Activated CD4-positive, alpha-beta T cell treated with anti-CD3 and anti-CD28 coated beads for 36 hours (primary cell): ENCODE measurements at regions not wholly inside any gene's neighbourhood (a gene's known extent, or its start where the extent isn't known, plus 50 kb on each side); places are given as distances from the start of the nearest gene placed in this dataset.
"Not testable (repeated sequence)": the region's sequence is repeated elsewhere in the genome, so short reads cannot be mapped to it uniquely, and the experiment has no call there.

ENCODE experiments used
- ATAC-seq: fragments of 200-7000 bp; cut with Tn5 transposase; one replicate; pipeline ENCODE4 v1.10.0; 2021; ENCODE audit warnings: mild to moderate bottlenecking, moderate library complexity
- CTCF ChIA-PET: fragments of 350-600 bp; sonication (Branson Sonifier 250); formaldehyde crosslinking; loops from one replicate; lab custom pipeline; 2021; ENCODE audit warnings: antibody characterized with exemption; lab: Charles Lee
- POLR2A ChIA-PET: fragments of 350-600 bp; sonication (Branson Sonifier 250); formaldehyde crosslinking; loops from one replicate; lab custom pipeline; 2021; ENCODE audit warnings: antibody characterized with exemption, inconsistent platforms; lab: Charles Lee
- DNase-seq: peaks from one replicate; pipeline ENCODE4 v3.0.0-alpha.2; 2020
- H3K27ac Mint-ChIP-seq: one replicate; pipeline ENCODE4 v1.8.0; 2021; ENCODE audit warnings: mixed read lengths
- H3K27me3 Mint-ChIP-seq: one replicate; pipeline ENCODE4 v1.8.0; 2021; ENCODE audit warnings: mixed read lengths
- H3K36me3 Mint-ChIP-seq: one replicate; pipeline ENCODE4 v1.8.0; 2021; ENCODE audit warnings: low read depth, mixed read lengths
- H3K4me1 Mint-ChIP-seq: one replicate; pipeline ENCODE4 v1.8.0; 2021; ENCODE audit warnings: mixed read lengths
- H3K4me3 Mint-ChIP-seq: one replicate; pipeline ENCODE4 v1.8.0; 2021; ENCODE audit warnings: mild to moderate bottlenecking, moderate library complexity, mixed read lengths
- H3K9me3 Mint-ChIP-seq: one replicate; pipeline ENCODE4 v1.8.0; 2021; ENCODE audit warnings: low read depth, mixed read lengths
- intact Hi-C, 2 experiments: fragments of 100-400 bp; cut with DNase I in 1 of 2; cut with micrococcal nuclease in 1 of 2; formaldehyde crosslinking; loops; one replicate each; pipeline versions ENCODE4 v1.14.2 to v1.15.1; 2022 to 2024; cut with DNase I, micrococcal nuclease

- ATAC-seq (peak; percentile 53), DNase-seq (no peak)
- Mint-ChIP-seq H3K27ac (no peak overlapping the region), H3K9me3 (no peaks in the 10 kb centered on the region), H3K4me1 (no peaks in the 10 kb centered on the region), H3K4me3 (no peak overlapping the region), H3K27me3 (peaks cover 2% of the 10 kb centered on the region), H3K36me3 (no peaks in the 10 kb centered on the region)
- ChIA-PET POLR2A (no interaction called here), CTCF (interaction anchor here (0.6 to 2.2 kb wide), 32 partner anchors 9 to 742 kb away, joined by 3 to 21 read pairs (median 4); no protein-coding TSS in a partner anchor)
- intact Hi-C loops: loop anchor here (1.0 to 5.0 kb wide), 3 partner anchors 204 to 680 kb away; no protein-coding TSS in a partner anchor
Measured at GRCh38 chr2:224650815-224651439, 65.2 kb downstream of the CCDC195 start.

GRCh38 chr2:224647684-224648083 lies 62.5 kb upstream of the CUL3 start:
- ChIA-PET CTCF (interaction anchor here (0.7 to 1.9 kb wide), 11 partner anchors 8 to 1012 kb away, joined by 3 to 6 read pairs (median 4); no protein-coding TSS in a partner anchor), POLR2A (interaction anchor here (0.7 kb wide), 1 partner anchor 82 kb away, joined by 3 read pairs; no protein-coding TSS in a partner anchor)
- H3K4me1 Mint-ChIP-seq, H3K27me3 Mint-ChIP-seq, H3K36me3 Mint-ChIP-seq, H3K27ac Mint-ChIP-seq, H3K9me3 Mint-ChIP-seq, ATAC-seq, H3K4me3 Mint-ChIP-seq, DNase-seq: not testable (repeated sequence)
- intact Hi-C loops: loop anchor here in 1 of 2 experiments (2.0 kb wide), 1 partner anchor 1013 kb away; no protein-coding TSS in a partner anchor

GRCh38 chr2:224646242-224646846 lies 61.2 kb upstream of the CUL3 start:
- POLR2A ChIA-PET: interaction anchor here (0.6 kb wide), 1 partner anchor 426 kb away, joined by 4 read pairs; no protein-coding TSS in a partner anchor
- ATAC-seq (peak; percentile 72), DNase-seq (peak; percentile 30)
- Mint-ChIP-seq H3K27ac (no peak overlapping the region), H3K36me3 (no peaks in the 10 kb centered on the region), H3K4me1 (no peaks in the 10 kb centered on the region), H3K4me3 (no peak overlapping the region), H3K27me3 (no peaks in the 10 kb centered on the region), H3K9me3 (no peaks in the 10 kb centered on the region)
- intact Hi-C loops: loop anchor here in 1 of 2 experiments (1.0 kb wide), 1 partner anchor 289 kb away; no protein-coding TSS in a partner anchor
- CTCF ChIA-PET: interaction anchor here (0.5 to 1.9 kb wide), 15 partner anchors 16 to 1013 kb away, joined by 3 to 6 read pairs (median 3); no protein-coding TSS in a partner anchor

DNA sequence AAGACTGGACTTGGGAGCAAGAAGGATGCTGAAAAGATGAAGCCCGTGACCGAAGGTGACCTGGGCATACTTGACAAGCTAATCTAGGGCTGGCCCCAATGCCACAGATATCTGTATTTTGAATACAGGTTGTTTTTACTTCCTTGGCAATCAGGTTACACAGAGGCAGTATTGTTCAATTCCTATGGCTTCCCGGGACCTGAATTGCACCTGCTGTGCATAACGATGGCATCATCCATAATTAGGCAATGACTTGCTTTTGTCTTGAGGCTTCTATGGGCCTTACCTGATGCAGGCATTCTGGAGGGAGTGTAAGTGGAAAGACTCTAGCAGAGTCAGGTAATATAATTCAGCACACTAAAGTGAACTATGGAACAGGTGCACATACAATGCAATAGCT lies 60.6 kb upstream of the CUL3 start:
- Mint-ChIP-seq H3K4me3 (no peak overlapping the region), H3K27me3 (no peaks in the 10 kb centered on the region), H3K27ac (no peak overlapping the region), H3K4me1 (no peaks in the 10 kb centered on the region), H3K36me3 (no peaks in the 10 kb centered on the region), H3K9me3 (no peaks in the 10 kb centered on the region)
- DNase-seq: no peak
- intact Hi-C loops: loop anchor here in 1 of 2 experiments (1.0 kb wide), 1 partner anchor 288 kb away; no protein-coding TSS in a partner anchor
- ChIA-PET POLR2A (no interaction called here), CTCF (interaction anchor here (0.6 to 1.9 kb wide), 6 partner anchors 11 to 684 kb away, joined by 3 to 6 read pairs (median 4); no protein-coding TSS in a partner anchor)
- no peak for ATAC-seq

DNA sequence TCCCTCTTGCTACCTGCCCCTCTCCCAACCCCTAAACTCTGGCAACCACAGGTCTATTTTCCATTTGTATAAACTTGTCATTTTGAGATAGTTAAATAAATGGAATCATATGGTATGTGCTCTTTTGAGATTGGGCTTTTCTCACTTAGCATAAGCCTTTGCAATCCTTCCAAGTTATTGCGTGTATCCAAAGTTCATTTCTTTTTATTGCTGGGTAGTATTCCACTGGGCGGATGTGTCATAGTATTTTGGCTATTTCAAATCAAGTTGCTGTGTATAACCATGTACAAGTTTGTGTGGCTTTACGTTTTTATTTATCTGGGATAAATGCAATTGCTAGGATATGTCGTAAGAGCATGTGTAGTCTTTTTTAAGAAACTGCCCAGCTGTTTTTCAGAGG lies 55.5 kb upstream of the CUL3 start:
- peaks cover 12% of the 10 kb centered on the region for H3K4me1 Mint-ChIP-seq
- CTCF ChIA-PET: interaction anchor here (0.8 kb wide), 1 partner anchor 9 kb away, joined by 3 read pairs; no protein-coding TSS in a partner anchor
- ATAC-seq: no peak
- no peak overlapping the region for H3K4me3 Mint-ChIP-seq
- H3K36me3 Mint-ChIP-seq: no peaks in the 10 kb centered on the region
- no peaks in the 10 kb centered on the region for H3K27me3 Mint-ChIP-seq
- POLR2A ChIA-PET: no interaction called here
- DNase-seq: no peak
- intact Hi-C loops: no loop called here
- H3K9me3 Mint-ChIP-seq: no peaks in the 10 kb centered on the region
- no peak overlapping the region for H3K27ac Mint-ChIP-seq

DNA sequence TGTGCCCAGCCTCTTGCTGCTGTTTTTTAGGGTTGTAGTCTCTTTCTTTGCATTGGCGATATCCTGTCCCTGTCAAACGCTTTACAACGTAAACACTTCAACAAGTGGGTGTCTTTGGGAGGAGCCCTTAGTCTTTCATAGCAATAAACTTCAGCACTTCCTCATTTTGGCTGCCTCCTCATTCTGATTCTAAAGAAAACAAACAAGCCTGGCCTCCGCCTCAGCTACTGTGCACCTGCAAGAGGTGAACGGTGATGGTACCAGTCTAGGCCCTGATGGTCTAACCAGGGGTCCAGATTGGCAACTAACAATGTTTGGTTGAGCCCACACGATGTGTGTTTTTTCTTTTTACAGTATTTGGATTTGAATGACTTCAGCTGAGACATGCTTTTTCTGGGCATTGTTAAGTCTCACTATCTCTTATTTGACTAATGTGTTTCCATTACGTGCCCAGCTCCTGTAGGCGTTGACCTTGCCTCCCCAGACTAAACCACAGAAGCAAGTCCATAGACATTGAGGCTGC lies 53.2 kb upstream of the CUL3 start:
- CTCF ChIA-PET: interaction anchor here (0.9 to 1.1 kb wide), 2 partner anchors 11 to 13 kb away, joined by 4 to 5 read pairs; no protein-coding TSS in a partner anchor
- DNase-seq (peak; percentile 67), ATAC-seq (peak; percentile 82)
- Mint-ChIP-seq H3K4me1 (peaks cover 12% of the 10 kb centered on the region), H3K9me3 (no peaks in the 10 kb centered on the region), H3K36me3 (no peaks in the 10 kb centered on the region), H3K27ac (peak overlapping the region; percentile 95), H3K27me3 (no peaks in the 10 kb centered on the region), H3K4me3 (peak overlapping the region; percentile 37)
- intact Hi-C loops: loop anchor here in 1 of 2 experiments (1.0 kb wide), 1 partner anchor 53 kb away; the partner anchor contains the start of gene CUL3
- POLR2A ChIA-PET: interaction anchor here (0.8 kb wide), 1 partner anchor 77 kb away, joined by 3 read pairs; no protein-coding TSS in a partner anchor
